Stimulated activated CD4-positive, alpha-beta T cell treated with anti-CD3 and anti-CD28 coated beads, Interleukin-12 subunit alpha, Interleukin-12 subunit beta, amount 100 ng/mL, for 4 hours (primary cell): ENCODE measurements at regions not wholly inside any gene's neighbourhood (a gene's known extent, or its start where the extent isn't known, plus 50 kb on each side); places are given as distances from the start of the nearest gene placed in this dataset.
"Not testable (repeated sequence)": the region's sequence is repeated elsewhere in the genome, so short reads cannot be mapped to it uniquely, and the experiment has no call there.

Experiments
- DNase-seq: peaks from one replicate; pipeline ENCODE4 v3.0.0-alpha.2; 2020

DNA sequence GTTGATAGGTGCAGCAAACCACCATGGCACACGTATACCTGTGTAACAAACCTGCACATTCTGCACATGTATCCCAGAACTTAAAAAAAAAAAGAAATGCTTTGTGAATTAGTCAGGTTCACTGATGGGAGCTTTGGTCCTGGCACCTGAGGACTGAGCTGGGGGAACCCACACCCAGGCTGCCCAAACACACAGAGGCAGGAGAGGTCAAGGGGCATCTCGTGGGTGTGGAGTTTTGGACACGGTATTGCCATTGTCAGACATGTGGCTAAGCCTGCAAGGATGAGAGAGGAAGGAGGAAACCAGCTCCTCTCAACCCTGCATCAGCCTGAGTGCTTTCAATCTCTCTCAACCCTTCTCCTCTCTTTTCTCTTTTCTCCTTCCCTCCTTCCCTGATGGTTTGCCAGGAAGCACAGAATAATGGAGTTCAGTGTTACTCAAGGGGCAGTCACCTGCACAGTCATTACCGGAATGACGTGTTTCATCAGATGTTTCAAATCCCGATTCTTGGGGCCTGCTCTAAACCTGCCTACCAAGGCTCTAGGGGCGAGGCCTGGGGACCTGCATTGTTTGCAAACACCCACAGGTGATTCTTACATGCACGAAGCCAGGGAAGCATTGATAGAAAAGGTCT lies 89.9 kb upstream of the NEDD9 start:
- no peak for DNase-seq

DNA sequence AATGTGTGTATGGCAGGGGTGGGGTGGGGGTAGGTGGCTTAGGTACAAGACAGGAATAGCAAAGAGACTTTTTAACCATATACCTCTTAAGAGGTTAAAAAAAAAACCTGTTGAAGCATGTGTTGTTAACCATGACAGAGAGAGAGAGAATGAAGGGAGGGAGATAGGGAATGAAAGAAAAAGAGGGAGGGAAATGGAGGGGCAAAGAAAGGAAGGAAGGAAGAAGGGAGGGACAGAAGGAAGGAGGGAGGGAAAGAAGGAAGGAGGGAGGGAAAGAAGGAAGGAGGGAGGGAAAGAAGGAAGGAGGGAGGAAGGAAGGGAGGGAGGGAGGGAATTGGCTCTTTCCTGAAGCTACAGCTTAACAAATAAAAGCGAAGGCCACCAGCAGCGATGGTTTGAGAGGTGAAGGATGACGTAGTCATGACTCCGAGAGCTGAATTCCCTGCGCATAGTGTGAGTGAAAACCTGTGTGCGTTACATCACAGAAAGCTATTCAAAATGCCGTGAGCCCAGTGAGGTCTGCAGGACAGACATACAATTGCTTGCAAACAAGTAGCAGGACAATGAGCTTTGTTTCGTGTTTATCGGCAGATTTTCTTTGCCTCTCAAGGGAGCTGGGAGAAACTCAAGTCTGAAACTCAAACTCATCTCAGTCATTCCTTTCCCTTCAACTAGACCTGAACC lies 88.6 kb upstream of the NEDD9 start:
- no peak for DNase-seq

DNA sequence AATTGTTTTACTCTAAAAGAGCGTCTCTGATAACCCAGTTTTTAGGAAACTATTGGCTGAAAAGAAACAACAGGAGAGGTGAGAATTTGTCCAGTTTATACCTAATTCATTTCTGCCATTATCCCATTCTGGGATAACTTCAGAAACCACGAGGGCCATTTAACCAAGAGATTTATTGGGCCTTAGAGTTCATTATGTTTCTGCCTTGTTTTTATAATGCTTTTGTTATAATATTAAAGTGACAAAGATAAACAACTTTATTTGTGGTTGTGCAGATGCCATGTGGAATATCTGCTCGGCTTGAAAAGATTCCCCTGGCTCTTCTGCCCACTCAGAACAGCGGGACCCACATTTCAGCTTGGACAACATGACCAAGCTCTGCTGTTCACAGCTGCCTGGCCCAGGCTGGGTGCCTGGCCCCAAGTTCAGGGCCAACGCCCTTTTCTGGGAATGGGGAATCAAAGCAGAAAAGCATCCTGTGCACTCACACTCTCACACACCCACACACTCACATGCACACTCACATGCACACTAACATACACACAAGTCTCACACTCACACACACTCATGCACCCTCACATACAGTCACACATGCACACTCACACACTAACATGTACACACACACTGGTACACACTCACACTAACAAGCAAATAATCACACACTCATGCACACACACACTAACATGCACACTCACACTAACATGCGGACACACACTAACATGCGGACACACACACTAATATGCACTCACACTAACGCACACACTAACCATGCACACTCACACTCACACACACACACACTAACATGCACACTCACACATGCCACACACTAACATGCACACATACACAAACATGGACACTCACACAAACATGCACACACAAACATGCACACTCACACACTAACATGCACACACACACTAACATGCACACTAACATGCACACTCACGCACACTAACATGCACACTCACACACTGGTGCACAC lies 86.7 kb upstream of the NEDD9 start:
- DNase-seq: no peak

DNA sequence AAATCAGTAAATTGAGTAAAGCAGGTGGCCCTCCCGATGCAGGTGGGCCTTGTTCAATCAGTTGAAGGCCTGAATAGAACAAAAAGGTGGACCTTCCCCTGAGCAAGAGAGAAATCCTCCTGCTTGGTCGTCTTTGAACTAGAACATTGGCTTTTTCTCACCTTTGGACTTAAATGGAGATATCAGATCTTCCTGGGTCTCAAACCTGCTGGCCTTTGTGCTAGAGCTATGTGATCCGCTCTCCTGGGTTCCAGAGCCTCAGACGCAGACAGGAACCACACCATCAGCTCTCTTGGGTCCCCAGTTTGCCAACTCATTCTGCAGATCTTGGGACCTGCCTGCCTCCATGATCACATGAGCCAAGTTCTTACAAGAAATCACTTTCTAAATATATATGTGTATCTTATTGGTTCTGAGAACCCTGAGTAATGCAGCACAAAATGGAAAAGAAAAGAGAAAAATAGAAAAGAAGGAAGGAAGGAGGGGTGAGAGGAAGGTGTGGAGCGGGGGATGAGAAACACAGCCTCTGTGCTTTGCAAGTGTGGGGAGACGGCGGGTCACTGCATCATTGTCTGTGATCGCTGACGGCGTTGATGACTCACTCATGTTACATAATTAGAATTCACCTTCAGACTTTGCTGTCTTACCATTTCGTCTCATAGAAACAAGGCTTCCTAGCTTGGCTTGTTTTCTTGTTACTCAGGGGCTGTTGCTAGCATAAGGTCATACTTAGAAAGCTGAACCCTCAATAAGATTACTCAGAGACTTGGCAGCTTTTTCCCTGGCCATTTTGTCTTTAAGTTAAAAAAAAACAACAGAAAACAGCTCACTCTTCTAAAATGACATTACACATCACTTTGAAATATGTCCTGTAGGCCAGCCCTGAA lies 85.7 kb upstream of the NEDD9 start:
- peak; percentile 63 for DNase-seq

DNA sequence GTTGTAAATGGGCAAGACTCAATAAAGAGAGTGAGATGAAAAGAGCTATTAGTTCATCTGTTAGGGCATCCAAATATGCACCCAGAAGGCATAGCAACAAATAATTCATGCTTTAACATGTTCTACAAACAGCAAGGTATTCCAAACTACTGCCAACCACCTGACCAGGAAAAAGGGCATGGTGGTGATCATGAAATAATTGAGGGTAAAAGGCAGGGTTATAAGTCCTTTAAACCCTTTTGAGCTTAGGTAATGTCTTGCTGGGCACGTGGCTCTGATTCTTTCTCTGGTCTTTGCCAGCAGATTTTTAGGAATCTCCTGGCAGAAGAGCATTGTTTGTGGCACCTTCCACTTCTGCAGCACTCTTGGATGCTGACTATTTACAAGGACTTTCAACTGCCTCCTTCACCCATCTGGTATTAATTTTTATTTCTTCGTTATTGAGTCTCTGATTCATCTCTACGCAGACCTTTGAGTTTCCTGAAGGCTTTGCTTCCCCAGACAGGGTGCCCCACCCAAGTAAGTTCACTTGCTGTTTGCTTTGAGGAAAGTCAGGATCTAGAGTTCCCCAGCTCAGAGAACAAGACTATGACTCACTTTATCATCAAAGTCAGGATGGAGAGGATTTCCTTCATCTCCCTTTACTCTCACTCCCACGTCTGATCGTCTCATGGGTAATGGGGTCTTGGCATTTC lies 83.4 kb upstream of the NEDD9 start:
- DNase-seq: no peak

DNA sequence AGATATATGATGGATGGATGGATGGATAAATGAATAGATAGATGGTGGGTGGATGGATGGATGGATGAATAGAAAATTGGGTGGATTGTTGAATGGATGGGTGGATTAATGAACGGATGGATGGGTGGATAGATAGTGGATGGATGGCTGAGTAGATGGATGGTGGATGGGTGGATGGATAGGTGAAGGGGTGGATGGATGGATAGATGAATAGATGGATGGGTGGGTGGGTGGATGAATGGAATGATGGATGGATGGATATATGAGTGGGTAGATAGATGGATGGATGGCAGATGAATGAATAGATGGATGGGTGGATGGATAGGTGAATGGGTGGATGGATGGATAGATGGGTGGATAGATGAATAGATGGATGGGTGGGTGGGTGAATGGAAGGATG lies 80.7 kb upstream of the NEDD9 start:
- DNase-seq: no peak

DNA sequence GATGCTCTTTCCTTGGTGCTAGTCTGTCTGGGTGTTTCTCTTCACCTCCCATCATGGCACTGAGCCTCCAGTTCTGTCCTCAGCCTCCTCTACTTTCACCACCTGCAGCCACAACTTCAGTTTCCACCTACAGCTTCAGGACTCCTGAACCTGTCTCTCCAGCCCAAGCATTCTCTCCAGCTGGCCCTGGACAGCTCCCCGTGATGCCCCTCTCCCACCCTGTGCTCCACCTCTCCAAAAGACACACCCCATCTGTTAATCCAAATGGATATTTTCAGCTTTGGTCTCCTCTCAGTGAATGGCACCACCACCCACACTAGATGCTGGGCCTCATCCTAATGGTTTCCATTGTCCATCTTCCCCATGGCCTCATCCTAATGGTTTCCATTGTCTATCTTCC lies 79.5 kb upstream of the NEDD9 start:
- DNase-seq: no peak

DNA sequence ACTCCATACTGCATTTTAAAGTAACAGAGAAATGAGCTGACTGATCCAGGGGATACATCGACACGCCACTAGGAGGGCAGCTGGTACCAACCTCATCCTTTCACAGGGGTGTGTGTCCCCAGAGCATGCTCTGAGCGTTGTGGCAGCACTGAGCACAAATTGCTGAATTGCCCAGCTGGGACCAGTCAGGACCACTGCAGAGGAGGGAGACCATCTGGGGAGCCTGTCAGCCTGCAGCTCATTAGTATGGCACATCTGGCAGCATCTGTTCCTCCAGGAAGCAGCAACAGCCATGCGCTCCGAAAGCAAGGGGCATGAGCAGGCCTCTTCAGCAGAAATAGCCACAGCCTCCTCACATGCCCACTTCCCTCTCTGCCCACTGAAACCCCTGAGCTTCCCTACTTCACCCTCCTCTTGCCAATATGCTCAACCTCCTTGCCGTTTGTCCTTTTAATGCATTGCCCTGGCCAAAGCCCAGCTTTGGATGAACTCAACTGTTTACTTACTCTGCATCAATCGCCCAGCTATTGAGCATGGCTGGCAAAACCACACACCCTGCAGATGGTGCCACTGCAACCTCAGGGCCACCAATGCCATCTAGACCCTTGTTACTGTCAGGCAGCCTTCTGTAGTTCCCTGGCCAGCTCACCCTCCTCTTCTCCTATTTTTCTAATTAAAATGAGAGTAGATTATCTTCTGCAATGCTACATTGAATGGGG lies 77.6 kb upstream of the NEDD9 start:
- DNase-seq: no peak

DNA sequence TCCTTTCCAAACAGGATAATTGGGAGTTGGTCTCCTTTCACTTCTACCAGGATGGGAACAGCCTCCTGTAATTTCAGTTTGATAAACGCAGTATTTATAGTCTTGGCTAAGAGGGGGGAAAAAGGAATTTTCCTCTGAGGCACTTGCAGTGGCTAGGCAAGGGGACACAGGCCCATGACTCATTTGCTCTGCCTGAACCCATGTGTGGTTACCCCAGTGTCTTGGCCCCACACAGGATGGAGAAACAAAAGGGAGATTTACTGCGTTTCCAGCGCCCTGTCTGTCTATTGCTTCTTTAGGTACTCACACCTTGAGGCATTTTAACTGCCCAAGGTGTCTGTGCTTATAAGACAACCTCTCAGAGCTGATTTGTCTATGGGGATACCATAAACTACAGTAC lies 74.8 kb upstream of the NEDD9 start:
- no peak for DNase-seq

DNA sequence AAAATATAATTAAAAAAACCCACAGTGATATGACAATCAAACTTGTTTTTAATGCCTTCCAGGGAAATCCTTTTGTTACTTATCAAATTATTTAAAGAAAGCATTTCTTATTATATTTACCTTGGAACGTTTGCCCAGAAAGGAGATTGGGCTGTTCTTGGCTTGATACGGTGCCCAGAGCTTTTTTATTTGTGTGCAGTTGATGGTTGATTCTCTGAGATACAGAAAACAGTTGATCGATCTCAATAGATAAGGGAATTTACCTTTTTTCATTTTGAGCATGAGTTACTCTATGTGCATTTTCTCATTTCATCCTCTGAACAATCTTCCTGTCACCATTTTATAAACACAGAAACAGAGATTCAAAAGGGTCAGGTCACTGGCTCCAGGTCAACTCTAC lies 72.5 kb upstream of the NEDD9 start:
- no peak for DNase-seq

DNA sequence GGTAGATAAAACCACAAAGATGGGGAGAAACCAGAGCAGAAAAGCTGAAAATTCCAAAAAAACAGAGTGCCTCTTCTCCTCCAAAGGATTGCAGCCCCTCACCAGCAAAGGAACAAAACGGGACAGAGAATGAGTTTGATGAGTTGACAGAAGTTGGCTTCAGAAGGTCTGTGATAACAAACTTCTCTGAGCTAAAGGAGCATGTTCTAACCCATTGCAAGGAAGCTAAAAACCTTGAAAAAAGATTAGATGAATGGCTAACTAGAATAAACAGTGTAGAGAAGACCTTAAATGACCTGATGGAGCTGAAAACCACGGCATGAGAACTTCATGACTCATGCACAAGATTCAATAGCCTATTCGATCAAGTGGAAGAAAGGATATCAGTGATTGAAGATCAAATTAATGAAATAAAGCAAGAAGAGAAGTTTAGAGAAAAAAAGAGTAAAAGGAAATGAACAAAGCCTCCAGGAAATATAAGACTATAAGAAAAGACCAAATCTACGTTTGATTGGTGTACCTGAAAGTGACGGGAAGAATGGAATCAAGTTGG lies 67.5 kb upstream of the NEDD9 start:
- DNase-seq: not testable (repeated sequence)

DNA sequence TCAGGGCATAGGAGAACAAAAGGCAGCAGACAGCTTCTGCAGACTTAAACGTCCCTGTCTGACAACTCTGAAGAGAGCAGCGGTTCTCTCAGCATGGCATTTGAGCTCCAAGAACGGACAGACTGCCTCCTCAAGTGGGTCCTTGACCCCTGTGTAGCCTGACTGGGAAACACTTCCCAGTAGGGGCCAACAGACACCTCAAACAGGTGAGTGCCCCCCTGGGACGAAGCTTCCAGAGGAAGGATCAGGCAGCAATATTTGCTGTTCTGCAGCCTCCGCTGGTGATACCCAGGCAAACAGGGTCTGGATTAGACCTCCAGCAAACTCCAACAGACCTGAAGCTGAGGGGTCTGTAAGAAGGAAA lies 66.9 kb upstream of the NEDD9 start:
- not testable (repeated sequence) for DNase-seq

DNA sequence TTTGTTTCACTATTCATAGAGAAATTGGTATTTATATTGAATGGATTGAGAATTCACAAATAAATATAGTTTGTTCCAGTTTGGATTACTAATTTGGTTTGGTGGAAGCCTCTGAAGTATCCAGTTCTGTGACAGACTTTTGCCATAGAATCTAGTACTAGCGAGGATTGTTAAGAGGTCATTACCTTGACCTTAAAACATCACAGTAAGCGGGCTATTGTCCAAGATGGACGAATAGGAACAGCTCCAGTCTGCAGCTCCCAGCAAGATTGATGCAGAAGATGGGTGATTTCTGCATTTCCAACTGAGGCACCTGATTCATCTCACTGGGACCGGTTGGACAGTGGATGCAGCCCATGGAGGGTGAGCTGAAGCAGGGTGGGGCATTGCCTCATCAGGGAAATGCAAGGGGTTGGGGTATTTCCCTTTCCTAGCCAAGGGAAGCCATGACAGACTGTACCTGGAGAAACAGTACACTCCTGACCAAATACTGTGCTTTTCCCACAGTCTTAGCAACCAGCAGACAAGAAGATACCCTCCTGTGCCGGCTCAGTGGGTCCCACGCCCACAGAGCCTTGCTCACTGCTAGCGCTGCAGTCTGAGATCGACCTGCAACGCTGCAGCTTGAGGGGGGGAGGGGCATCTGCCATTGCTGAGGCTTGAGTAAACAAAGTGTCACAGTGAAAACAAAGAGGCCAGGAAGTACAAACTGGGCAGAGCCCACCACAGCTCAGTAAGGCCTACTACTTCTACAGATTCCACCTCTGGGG lies 66.4 kb upstream of the NEDD9 start:
- DNase-seq: no peak

DNA sequence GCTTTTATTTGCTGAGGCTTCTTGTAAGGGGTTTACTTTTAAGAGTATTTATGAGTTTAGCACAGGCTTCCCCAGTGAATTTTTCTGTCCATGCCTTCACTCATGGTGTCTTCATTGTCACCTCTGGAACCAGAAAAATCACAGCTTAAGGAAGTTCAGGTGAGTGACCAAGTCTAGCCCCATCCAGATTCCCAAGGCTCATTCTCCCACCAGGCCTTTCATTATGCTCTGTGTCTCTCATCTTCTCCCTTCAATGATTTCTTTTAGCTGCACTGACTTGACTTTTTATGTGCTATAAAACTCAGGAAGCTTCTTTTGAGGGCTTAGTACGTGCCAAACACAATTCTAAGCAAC lies 64.9 kb upstream of the NEDD9 start:
- no peak for DNase-seq

DNA sequence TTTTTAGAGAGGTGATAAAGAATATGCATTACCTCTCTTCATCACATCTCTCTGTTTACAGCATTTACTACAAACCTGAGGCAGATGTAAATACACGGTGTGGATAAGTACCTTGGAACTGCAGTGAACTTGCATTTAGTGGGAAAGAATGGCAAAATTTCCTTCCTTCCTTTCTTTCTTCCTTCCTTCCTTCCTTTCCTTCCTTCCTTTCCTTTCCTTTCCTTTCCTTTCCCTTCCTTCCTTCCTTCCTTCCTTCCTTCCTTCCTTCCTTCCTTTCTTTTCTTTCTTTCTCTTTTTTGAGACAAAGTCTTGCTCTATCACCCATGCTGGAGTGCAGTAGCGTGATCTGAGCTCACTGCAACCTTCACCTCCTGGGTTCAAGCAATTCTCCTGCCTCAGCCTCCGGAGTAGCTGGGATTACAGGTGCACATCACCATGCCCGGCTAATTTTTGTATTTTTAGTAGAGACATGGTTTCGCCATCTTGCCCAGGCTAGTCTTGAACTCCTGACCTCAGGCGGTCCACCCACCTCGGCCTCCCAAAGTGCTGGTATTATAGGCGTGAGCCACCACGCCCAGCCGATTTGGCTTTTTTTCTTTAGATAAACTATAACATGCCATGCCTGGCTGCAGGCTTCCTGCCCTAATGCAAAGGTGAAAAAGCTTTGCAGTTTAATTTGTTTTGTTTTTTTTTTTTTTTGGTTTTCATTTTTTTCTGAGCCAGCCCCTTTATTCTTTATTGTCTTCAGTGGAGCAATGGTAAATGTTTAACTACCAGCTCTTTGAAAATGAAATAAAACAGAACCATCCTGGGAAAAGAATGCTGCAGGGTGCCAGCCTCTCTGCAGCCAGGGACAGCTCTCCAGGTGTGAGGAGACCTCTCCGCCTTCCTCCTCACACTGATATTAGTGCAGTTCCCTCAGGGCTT lies 64.2 kb upstream of the NEDD9 start:
- no peak for DNase-seq

DNA sequence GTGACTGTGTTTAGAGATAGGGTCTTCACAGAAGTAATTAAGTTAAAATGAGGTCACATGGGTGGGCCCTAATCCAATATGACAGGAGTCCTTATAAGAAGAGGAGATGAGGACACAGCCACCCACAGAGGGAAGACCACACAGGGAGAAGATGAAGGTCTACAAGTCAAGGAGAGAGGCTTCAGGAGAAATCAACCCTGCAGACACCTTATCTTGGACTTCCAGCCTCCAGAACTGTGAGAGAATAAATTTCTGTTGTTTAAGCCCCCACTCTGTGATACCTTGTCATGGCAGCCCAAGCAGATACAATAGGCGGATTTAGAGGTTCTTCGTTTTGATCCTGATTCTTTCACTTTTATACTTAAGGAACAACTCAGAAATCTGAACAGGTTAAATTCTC lies 63.5 kb upstream of the NEDD9 start:
- no peak for DNase-seq

DNA sequence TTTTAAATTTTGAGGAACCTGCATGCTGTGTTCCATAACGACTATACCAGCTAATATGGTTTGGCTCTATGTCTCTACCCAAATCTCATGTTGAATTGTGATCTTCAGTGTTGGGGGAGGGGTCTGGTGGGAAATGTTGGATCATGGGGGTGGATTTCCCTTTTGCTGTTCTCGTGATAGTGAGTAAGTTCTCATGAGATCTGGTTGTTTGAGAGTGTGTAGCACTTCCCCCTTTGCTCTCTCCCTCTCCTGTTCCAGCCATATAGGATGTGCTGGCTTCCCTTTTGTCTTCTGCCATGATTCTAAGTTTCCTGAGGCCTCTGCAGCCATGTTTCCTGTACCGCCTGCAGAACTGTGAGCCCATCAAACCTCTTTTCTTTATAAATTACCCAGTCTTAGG lies 61.8 kb upstream of the NEDD9 start:
- no peak for DNase-seq

DNA sequence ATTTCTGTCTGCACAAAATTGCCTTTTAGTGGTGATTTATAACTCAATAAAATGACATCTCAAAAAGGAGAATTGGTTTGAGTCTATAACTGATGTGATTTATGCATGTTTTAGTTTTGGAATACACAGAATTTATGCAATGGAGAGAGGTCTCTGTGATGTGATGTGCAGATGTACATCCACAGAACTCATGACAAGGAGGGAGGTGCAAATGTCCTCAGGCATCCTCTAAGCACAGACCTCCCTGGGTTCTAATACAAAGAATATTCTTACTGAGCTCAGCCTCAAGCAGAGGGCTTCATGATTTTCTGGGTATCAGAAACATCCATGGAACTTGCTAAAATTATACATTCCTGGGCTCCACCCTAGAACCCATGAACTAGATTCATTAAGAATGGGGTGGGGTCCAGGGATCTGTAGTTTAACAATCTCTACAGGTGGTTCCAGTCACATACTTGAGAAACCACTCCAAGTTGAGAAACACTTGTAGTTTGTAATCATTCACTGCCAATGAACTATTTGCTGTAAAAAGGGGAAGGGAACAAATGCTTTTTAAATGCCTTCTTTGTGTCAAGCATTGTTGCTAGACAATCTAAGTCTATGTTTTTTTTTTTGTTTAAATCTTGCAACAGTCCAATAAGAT lies 60.2 kb upstream of the NEDD9 start:
- DNase-seq: no peak

DNA sequence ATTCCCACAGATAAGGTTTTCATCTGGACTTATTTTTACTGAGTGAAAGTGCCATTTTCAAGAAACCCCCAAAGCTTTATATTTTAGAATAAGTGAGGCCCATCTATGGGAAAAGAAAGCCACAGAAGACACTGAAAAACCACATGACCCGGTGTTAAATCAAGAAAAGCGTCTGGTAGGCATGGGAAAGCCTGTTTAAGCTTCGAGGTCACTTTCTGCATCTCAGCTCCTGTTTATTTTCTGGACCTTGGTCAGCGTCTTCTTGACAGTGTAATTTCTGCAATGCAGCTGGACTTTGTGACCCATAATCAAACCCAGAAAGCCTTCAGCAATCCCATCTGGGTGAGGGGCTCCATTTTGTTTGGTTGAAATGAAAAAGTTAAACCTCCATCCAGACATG lies 59.6 kb upstream of the NEDD9 start:
- no peak for DNase-seq
